GM21717 (cell line): ENCODE measurements at regions not wholly inside any gene's neighbourhood (a gene's known extent, or its start where the extent isn't known, plus 50 kb on each side); places are given as distances from the start of the nearest gene placed in this dataset.

Experiments
- ATAC-seq: cut with Tn5 transposase; IDR thresholded peaks from one replicate; pipeline ENCODE4 v1.9.1; 2021; ENCODE audit warnings: mild to moderate bottlenecking, moderate library complexity; ENCODE audit not compliant: unreplicated experiment

- no peak for ATAC-seq
Measured at GRCh38 chr17:79524213-79525187, 86.4 kb downstream of the RBFOX3 start.

DNA sequence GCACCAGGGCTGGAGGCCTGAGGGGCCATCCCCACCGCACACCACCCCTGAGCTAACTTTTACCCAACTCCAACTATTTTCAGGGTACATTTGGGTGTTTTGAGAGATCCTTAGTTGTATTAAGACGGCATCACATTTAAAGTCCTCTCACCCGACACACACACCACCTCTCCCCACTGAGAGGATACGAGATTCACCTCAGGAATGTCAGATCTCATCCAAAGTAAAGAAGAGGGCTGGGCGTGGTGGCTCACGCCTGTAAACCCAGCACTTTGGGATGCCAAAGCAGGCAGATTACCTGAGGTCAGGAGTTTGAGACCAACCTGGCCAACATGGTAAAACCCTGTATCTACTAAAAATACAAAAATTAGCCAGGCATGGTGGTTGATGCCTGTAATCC is 88.4 kb downstream of the RBFOX3 start:
- no peak for ATAC-seq

- ATAC-seq: no peak
Measured at GRCh38 chr17:79521225-79521624, 89.6 kb downstream of the RBFOX3 start.

DNA sequence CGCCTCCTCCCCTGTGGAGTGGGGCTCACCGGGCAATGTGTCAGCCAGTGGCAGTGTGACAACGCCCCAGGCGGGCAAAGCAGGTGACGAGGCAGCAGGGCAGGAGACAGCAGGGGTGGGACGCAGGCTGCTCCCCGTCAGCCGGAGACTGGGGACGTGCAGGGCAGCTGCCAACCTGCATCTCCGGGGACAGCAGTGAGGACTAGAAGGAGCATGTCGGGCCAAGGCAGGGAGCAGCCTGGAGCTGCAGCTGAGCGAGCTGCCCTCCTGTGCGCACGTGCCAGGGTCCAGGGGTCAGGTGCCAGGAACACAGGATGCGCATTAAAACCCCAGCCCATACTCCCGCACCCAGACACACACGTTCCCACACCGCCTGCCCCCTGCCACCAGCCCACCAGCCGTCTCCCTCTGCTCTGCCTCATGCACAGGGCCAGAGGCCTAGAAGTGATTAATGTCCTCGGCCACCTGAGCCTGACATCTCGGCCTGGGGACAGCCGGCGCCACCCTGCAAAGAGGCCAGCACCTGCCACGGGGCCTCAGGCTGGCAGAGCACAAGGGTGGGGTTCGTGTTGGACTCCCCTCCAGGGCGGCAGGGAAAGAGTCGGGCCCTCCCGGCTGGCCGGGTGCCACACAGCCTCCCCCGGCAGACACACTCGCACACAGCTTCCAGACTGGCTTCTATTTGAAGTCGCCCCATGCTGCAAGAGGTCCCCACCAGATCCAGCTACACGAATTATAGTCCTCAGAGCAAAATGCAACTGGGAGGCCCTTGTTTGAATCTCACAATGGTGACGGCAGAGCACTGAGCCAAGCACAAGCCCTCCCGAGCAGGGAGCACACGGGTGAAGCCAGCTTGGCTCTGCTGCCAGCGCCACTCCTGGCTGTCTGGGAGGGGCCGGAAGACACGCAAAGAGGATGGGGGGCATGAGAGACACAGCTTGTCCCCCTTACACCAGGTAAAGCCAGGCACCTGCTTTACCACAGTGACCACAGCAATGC is 90.4 kb downstream of the RBFOX3 start:
- ATAC-seq: no peak

DNA sequence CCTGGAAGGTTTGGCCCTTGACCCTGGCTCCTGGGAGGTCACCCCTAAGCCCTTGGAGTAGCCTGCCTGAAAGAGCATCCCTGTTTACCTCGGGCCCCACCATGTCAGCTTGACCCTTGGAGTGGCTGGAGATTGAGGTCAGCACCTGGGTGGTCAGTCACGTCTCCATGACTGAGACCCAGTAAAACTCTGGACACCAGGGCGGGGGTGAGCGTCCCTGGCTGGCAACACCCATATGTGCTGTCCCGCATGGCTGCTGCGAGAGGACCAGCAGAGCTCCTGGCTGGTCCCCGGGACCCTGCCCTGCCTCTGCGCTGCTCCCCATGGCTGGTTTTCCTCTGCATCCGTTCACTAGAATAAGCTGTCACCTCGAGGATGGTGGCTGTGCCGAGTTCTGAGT is 91.2 kb downstream of the RBFOX3 start:
- no peak for ATAC-seq

GRCh38 chr17:79518585-79519523 is 92.0 kb downstream of the RBFOX3 start:
- no peak for ATAC-seq

GRCh38 chr17:79517827-79518584 is 92.8 kb downstream of the RBFOX3 start:
- no peak for ATAC-seq

- no peak for ATAC-seq
Measured at GRCh38 chr17:79515646-79516571, 94.9 kb downstream of the RBFOX3 start.

DNA sequence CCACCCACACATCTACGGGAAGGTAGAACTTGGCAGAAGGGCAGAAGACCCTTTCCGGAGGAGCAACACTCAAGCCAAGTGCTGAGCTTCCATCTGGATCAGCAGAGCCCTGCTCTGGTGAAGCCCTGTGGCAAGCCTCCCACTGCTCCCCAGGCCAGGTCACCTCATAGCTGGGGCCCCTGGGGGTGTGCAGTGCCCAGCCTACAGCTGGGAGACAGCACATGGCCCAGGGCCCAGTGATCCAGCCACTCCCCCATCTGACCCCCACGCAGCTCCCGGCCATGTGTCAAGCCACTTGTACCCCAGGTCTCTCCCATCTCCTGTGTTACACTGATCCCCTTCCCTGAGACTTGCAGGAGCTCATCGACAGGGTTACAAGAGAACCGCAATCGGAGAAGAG is 95.7 kb downstream of the RBFOX3 start:
- ATAC-seq: no peak

DNA sequence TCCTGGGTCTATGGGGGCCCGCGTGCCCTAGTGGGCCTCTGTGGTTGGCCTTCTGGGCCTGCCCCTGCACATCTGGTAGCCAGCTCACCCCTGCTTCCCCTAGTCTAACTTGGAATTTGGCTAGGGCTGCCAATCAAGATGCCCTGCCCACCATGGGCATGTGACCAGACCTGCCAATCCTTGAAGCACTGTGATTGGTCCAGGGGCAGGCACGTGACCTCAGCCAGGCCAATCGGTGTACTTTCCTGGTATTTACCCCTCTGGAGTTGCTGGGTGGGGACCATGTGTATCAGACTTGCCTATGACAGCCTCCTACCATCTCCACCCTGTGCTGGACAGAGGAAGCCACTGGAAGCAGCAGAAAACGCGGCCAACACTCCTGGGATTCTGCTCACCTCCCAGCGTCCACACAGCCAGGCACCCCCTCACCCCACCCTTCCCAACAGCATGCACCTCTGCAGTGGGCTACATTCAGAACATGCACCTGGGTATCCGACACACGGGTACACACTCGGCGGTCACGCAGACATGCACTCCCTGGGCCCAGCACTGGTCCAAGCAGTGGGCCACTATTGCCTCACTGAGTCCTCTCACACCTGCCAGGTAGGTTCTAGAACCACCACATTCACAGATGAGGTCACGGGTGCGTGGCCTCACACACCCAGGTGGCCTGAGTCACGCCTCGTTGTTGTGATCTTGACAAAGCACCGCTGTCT is 96.9 kb downstream of the RBFOX3 start:
- no peak for ATAC-seq

DNA sequence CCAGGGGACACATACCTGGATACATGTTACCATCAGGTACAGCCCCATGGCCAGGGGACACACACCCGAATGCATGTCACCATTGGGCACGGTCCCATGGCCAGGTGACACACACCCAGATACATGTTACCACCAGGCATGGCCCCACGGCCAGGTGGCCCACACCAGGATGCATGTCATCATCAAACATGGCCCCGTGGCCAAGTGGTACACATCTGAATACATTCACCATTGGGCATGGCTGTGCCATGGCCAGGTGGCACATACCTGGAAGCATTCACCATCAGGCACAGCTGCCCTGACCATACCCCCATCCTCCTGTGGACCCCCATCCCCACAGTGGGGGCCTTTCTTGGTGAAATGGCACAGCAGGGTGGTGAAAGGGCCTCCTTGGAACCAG is 97.6 kb downstream of the RBFOX3 start:
- no peak for ATAC-seq

- ATAC-seq: no peak
Measured at GRCh38 chr17:79511471-79511870, 99.4 kb downstream of the RBFOX3 start.

GRCh38 chr17:79510071-79510470 is 100.8 kb downstream of the RBFOX3 start:
- no peak for ATAC-seq

DNA sequence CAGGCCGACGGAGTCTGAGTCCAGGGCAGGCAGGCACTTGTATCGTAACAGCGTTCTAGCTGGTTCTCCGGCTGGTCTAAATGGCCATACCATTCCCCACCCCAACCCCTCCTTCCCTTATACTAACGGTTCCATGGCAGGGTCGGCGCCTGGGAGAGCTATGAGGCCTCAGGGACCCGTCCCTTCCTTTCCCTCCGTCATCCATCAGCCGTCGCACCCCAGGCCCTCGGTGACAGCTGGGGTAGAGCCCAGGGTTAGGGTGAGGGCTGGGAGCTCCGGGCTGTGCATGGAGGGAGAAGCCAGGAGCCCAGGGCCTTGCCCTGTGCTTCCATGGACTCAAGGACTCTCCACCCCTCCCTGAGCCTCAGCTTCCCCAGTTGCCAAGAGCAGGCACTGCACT is 101.4 kb downstream of the RBFOX3 start:
- ATAC-seq: no peak

- no peak for ATAC-seq
Measured at GRCh38 chr17:79509008-79509407, 101.8 kb downstream of the RBFOX3 start.

DNA sequence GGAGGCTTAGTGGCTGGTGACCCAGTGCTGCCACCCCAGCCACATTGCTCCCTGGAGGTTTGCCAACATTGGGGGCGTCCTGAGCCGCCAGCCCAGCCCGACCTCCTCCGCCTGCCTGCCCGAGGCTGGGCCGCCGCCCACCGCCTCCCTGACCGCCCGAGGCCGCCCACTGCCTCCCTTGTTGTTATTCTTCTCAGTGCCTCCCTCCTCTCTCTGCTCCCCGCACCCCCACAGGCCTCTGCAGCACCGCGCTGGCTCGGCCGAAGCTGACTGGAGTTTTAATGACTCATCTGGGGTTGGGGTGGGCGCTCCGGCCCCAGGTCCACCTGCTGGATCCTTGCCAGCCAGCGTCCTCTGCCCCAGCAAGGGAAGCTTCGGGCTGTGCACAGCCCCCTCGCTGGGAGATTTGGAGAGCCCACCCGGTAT is 102.5 kb downstream of the RBFOX3 start:
- no peak for ATAC-seq

GRCh38 chr17:79506955-79507354 is 103.9 kb downstream of the RBFOX3 start:
- no peak for ATAC-seq
